Stimulated activated CD4-positive, alpha-beta T cell treated with anti-CD3 and anti-CD28 coated beads, Interleukin-1b, Interleukin-23, amount 100 ng/mL, for 4 hours (primary cell): ENCODE measurements at regions not wholly inside any gene's neighbourhood (a gene's known extent, or its start where the extent isn't known, plus 50 kb on each side); places are given as distances from the start of the nearest gene placed in this dataset.

Source experiments
- DNase-seq, 2 donors: peaks; one replicate each; pipeline ENCODE4 v3.0.0-alpha.2; 2020; ENCODE audit warnings: low read depth in 2 of 2

DNA sequence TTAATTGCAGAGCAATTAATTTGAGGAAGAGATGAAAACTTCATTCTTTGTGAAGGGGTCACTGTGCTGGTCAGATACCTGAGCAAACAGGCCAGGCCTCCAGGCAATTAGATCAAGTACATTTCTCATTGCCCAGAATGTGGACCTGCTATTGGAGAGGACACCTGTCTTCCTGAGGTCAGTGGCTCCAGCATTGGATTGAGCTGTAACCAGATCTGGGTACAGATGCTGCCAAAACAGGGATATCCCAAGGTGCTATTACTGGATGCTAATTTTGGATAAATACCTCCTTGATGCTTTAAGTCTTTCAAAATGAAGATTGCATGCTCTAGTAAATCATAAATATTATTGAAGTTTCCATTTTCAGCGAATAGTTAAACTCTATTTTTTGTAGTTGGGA lies 131.5 kb downstream of the FAM161A start:
- no peak for DNase-seq

DNA sequence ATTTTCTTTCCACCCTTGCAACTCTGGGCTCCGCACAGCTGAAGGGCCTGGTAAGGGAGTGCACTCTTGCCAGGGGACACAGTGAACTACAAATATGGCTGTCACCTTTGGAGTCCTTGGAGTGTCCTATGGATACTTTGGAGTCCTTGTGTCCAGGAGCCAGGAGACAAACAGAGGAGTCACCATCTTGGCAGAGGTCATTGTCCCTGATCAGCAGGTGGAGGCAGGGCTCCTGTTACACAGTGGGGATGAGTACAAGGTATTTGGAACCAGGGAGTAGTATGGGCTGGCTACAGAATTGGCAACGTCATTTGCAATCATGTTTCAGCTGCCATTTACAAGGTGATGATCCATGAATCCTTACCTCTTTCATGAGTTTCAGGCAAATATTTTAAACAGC lies 132.5 kb downstream of the FAM161A start:
- no peak for DNase-seq

DNA sequence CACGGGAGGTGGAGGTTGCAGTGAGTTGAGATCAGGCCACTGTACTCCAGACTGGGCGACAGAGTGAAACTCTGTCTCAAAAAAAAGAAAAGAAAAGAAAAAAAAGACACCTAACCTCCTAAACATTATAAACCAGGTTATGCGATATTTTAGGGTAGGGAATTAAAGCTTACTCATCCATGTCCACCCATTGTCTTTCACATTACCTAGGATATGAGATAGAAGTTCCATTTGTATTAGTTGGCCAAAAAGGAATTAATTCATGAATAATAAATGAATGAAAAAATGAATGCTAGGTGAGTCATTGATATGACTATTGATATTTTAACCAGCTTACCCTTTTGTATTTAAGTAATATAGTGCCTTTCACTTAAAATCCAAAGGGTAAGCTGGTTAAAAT lies 132.9 kb downstream of the FAM161A start:
- no peak for DNase-seq

DNA sequence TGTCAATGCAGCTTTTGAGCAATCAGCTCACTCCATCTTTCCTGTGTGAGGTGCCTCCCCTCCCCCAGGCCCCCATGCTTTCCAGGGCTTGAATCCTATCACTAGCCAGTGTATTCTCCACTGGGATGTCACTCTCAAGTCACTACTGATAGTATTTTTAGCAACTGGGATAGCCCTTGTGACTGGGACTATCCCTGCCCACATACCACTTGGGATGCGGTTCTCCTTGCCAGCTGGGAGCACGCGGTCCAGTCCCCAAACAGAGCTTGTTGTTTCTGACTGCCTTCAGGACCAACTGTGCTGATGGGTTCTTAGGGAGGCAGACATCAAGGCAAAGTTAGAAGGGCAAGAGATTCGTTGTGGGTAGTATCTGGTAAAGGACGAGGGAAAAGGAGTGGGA lies 134.9 kb downstream of the FAM161A start:
- DNase-seq, result no peak

DNA sequence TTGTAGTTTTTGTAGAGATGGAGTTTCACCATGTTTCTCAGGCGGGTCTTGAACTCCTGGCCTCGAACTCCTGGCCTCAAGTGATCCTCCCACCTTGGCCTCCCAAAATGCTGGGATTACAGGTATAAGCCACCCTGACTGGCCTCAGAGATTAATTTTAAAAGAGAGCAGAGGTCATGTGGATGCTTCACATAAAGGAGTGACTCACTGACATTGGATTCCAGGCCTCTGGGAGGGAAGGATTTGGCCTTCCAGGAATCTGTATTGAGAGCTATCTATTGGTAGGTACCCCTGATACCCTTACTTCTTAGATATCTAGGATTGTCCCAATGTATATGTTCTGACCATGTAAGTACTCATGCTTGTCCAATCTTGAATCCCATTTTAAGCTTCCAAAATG lies 138.4 kb downstream of the FAM161A start:
- no peak for DNase-seq

DNA sequence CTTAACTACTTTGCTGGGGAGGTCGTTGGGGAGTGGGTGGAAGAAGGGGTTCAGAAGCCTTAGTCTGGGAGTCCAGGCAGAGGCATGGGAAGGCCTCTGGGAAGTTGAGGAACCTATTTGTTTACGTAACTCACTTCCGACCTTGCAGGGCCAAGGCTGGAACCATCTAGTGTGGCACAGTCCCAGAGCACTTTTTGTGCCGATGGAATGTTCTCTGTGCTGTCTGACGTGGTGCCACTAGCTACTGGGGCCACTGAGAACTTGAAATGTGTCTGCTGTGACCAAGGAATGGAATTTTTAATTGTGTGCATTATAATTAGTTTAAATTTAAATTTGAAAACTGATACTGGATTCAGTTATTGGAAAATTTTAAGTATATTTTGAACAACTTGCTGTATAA lies 139.7 kb downstream of the FAM161A start:
- no peak for DNase-seq

DNA sequence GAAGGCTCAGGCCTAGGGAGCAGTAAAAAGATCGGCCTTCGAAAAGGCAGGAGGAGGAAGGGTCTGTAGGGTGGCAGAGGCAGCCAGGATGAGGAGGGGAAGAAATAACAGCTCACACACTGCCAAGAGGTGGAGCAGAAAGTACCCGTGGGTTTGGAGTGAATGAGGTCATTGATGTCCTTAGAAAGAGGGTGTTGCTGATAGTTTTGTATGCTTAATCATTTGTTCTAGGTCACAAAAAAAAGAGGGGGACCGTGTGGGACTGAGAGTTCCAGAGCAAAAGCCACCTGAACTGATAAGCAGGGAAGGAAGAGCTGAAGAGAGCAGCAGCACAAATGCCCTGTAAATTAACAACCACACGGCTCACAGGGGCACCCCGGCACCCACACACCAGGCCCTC lies 140.4 kb downstream of the FAM161A start:
- DNase-seq, result no peak

DNA sequence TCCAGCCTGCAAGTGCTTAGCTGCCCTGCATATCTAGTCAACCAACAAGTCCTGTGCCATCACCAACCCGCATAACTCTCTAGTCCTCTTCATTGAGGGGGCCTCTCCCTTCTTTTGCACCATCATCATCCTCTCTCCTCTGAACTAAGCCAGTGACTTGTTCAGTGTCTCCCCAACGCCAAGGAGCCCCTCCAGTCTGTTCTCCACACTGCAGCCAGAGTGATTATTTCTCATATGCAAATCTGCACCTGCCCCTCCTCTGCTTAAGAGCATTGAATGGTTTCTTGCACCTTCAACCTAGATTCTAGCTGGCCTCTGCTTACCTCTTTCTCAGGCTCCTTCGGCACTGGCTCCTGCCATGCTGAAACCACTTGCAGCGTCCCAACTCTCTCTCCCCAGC lies 141.8 kb downstream of the FAM161A start:
- no peak for DNase-seq

DNA sequence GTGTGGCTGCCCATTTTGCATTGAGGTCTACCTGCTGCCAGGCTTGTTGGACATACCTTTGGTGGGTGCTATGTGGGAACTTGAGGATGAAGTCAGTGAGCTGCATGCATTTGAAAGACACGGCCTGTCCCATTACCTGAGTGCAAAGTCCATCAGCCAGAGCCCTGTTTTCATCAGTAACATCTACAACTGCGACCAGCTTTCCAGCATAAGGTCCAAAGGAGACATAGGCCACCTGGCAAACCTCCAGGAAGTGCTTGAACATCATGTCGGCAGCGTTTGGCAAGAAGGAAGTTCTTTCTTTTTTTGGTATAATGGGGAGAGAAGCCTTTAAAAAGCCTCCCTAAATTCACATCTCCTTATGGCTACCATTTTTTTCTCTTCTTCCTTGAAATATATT lies 143.1 kb downstream of the FAM161A start:
- no peak for DNase-seq

DNA sequence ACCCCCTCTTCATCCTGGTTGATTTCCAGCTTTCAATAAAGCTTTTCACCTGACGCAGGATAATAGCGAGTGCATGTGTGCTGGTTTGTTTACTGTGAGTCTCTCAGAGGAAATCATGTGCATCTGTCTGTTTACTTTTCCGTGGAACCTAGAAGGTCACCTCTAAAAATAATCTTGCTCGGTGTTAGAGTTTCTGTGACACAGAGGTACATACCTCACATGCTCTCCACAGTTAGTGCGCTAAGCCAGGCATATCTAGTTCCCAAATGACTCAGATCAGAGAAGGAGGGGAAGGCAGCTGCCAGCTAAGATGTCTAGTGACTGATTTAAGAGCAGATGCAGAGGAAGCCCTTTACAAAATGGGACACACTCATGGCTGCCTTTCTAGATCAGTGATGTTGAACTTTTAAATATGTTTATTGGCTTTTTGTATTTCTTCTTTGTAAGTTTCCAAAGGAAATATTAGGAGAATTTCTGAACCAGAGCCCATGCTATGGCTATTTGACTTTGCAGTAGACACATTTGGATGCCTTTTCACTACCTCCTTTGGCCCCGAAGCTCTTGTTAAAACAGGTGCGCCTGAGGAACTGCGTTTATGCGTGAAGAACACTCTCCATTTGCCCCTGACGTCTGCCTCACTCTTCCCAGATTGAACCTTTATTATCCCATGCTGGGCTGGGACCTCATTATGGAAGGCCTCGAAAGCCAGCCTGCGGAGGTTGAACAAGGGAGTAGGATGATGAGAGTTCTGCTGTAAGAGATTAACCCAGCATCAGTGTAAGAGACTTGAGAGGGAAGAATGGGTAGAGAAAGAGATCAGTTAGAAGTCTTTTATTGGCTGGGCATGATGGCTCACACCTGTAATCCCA lies 145.6 kb downstream of the FAM161A start:
- no peak for DNase-seq

DNA sequence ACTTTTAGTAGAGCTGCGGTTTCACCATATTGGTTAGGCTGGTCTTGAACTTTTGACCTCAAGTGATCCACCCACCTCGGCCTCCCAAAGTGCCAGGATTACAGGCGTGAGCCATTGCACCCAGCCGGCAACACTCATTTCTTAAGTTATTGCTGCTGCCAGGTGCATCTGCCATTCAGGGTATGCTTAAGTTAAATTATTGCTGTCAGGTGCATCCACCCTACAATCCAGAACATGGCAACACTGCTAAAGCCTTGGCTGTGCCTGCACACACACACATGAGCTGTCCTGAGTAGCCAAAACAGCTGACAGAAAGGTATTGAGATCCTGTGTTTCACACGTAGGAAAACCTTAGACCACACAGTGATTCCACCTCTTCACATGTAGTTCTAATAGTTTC lies 148.2 kb downstream of the FAM161A start:
- no peak for DNase-seq

DNA sequence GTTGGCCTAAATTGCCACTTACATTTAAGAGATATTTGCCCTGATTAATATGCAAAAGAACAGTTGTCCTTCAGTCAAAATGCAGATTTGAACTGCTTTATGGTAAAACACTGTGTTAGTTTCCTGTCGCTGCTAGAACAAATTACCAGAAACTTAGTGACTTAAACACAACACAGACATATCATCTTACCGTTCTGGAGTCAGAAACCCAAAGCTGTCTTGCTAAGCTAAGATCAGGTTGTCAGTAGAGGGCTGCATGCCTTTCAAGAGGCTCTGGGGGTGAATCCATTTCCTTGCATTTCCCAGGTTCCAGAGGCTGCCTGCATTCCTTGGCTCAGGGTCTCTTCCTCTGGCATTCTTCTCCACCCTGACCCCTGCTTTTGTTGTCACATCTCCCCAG lies 149.5 kb downstream of the FAM161A start:
- no peak for DNase-seq

DNA sequence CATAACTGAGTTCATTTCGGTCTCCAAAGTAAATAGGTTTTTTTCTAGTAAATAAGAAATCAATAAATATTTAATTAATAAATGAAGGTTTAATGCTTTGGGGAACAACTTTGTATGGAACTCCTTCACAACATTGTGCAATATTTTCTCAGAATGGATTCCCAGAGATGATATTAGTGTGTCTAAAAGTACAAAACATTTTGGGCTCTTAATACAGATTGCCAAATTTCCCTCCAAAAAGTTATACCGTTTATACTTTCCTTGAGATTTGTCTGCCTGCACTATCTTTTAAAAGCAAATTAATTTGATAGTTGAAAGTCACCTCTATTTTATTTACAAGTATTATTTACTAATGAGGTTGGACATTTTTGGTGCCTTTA lies 151.8 kb downstream of the FAM161A start:
- no peak for DNase-seq

DNA sequence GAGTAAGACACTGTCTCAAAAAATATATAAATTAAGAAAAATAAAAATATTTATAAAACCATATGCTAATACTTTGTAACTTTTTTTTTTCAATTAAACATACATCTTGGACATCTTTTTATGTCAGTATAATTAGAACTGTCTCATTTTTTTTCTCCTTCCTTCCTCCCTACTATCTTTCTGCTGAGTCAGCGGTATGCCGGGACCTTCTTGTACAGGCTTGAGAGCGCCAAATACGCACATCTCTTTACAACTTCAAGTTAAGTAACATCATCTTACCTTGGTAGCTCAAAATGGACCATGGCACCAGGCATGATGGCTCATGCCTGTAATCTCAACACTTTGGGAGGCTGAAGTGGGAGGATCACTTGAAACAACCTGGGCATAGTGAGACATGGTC lies 153.4 kb downstream of the FAM161A start:
- no peak for DNase-seq

DNA sequence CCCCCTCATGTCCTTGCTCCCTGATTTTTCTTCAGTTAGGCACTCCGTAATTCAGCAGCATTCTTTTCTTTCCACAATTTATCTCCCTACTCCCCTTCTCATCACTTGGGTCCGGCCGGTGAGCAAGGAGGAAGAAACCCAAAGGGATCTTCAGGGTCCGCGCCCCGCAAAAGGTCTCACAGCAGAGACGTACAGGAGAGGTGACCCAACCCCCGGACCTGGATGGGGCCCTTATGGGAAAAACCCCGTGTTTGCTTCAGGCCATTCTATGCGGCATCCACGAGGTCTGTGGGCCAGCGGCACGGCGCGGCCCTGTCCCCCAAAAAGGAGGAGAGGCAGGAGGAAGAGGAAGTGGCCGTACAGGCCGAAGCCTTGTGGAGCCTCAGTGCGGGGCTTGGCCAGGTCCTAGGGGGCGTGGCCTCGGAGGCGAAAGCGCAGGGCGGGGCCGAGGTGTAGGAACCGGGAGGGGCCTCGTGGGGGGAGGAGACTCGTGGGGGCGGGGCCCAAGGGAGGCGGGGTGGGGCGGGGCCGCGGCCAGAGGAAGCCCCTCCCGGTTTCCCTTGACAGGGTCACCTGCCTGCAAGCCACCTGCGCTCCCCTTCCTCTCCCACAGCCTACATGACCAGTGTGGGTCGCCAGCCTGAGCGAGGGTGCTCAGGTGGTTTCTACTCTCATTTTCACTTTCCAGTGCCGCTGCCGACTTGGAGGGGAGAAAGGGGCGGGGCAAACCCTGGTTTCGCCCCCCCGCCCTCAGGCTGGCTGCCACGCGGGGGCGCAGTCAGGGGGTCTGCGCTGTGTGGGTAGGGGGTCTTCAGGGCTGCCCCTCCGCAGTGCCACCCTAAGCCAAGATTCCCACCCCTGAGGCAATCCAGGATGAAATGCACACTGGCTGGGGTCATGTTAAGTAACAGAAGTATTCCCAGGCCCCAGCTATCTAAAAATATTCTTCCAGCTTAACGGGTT lies 156.4 kb upstream of the XPO1 start:
- peak; percentile 81 to 82 for DNase-seq

DNA sequence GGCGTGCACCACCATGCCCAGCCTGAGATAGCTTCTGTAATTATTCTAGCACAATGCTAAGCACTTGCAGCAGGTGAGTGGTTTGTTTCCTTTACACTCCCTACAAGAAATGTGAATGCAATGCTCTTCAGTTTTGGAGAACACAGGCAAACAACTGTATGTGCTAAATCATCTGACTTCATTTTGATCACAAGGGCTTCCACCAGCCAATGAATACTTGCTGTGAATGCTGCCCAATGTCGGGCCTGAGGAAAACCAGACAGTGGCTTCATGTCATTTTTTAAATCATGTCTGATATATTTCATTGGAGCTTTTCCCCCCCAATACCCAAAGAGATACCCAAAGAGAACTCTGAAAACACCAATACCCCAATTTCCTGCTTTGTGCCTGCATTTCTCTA lies 155.6 kb upstream of the XPO1 start:
- DNase-seq, result no peak

DNA sequence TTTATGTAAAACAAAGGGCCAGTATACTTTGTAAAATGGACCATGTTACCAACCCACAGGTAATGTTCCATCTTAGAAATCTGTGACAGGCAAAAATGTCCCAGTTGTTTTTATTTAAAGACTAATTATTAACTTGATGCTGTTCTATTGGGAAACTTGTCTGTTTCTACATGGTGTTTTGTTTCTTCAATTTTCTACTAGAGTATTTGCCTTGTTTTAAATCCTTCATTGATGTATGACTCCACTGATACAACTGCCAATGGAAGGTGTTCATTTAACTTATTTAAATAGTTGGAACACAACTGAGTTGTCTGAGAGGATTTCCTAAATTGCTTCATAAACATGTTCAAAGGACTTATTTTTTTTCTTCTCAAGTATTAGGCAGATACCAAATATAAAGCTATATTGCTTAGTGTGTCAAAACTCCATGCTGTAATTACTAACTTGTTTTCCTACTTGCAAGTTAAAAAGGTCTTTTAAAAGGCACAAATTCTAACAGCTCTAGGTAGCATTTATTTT lies 152.0 kb upstream of the XPO1 start:
- no peak for DNase-seq

DNA sequence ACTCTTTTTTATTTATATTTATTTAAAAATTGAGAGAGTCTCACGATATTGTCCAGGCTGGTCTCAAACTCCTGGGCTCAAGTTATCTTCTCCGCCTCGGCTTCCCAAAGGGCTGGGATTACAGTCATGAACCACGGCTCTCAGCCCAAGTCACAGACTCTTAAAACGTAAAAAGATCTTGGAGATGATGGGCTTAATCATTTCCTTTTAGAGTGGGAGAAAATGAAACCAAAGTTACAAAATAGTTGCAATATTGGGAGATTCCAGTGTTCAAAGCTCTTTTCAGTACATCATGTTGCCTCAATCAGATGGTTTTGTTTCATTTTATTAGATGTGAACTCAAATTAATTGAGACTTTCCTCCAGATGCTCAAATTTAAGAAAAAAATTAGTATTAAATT lies 151.4 kb upstream of the XPO1 start:
- no peak for DNase-seq

DNA sequence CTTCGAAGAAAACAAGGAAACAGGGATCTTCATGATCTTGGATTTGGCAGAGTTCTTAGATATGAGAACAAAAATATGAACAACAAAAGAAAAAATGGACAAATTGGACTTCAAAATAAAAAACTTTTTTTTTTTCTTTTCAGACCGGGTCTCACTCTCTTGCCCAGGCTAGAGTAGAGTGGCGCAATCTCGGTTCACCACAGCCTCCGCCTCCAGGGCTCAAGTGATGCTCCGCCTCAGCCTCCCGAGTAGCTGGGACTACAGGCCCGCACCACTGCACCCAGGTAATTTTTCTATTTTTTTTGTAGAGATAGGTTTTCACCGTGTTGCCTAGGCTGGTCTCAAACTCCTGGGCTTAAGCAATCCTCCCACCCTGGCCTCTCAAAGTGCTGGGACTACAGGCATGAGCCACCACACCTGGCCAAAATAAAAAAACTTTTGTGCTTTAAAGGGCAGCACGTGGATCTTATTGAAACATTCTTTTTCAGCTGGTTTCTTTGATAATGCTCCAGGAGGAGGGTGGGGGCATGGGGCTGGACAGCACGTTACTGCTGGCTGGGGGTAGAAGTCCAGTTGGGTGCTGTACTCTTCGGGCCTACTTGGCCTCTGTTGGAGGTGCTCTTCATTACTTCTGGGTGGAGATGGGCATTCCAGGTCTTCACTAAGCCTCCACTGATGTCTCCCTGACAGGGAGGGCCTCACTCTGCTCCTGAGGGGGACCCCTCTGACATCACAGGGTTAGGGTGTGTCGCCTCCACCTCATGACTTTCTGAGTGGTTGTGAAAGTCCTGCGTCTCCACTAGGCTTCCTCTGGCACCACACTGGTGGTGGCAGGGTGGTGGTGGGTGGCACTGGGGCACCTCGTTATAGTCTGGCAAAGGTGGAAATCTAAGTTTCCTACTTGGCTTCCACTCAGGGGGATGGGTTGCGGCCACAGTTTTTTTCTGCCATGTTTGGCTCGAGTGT lies 150.5 kb upstream of the XPO1 start:
- DNase-seq, result no peak

DNA sequence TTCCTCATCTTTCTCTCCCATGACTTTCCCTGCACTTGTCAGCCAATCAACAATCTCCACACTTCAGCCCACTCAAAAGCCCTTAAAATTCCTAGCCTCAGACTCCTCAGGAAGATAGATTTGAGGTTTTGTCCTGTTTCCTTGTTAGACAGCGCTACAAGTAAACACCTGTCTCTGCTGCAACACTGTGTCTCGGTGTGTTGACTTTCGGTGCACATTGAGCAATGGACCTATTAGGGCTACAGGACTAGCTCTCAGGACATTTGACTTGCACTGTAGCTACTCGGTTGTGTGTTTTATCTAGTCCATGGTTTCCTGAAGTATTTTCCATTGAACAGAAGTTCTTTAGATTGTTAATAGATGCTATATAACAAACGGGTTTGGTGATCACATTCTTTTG lies 140.9 kb upstream of the XPO1 start:
- DNase-seq, result no peak

DNA sequence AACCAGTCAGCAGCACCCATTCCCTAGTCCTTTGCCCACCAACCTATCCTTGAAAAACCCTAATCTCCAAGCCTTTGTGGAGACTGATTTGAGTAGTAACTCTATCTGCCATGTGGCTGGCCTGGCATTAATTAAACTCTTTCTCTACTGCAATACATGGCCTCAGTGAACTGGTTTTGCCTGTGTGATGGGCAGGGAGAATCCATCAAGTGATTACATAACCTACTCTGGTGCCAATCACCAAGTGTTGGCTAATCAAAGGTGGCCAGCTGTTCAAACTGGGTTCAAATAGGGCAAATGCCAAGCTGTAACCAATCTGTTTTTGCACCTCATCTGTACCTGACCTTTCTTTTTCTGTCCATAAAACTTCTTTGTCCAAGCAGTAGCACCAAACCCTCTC lies 139.8 kb upstream of the XPO1 start:
- no peak for DNase-seq

DNA sequence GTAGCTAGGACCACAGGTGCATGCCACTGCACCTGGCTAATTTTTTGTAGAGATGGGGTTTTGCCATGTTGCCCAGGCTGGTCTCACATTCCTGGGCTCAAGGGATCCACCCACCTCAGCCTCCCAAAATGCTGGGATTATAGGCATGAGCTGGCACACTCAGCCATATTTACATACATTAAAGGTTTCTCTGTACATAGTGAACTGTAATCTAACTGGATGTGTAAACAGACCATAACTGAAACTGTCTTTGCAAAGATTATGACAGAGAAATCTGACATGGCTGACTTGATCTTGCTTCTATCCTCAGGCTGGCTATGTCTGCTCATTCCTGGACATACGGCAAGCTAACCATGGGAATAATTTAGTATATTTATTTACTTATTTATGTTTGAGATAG lies 139.2 kb upstream of the XPO1 start:
- DNase-seq, result no peak
